ENCODE measurements at regions not wholly inside any gene's neighbourhood (a gene's known extent, or its start where the extent isn't known, plus 50 kb on each side); places are given as distances from the start of the nearest gene placed in this dataset.
"Not testable (repeated sequence)": the region's sequence is repeated elsewhere in the genome, so short reads cannot be mapped to it uniquely, and the experiment has no call there.

DNA sequence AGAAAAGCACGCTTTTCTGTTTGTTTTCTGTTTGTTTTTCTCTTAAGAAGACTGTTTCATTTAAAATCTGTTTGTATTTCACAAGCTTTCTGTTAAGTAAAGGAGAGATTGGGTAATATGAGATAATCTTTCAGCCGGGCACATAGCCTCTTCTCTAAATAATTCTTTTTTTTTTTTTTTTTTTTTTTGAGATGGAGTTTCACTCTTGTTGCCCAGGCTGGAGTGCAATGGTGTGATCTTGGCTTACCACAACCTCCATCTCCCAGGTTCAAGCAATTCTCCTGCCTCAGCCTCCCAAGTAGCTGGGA lies 499.5 kb upstream of the SGCD start:
- not testable (repeated sequence) for H3K9me3 ChIP-seq (ENCODE audit: control insufficient read depth, low read length); H3K36me3 ChIP-seq (ENCODE audit: control insufficient read depth, insufficient read depth, low read length)

DNA sequence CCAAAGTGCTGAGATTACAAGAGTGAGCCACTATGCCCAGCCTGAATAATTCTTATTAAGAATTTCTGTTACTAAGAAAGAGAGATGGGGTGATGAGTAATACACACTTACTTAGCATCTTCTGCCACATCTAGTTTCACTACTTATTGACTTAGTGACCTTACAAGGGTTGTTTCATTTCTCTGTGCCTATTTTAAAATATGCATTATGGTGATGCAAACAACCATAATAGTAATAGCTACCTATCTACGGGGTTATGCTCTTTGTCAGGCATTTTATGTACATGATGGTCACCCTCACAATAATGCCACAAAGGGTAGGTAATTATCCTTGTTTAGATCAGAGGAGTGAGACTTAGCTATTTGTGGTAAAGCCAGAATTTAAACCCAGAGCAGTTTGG lies 499.0 kb upstream of the SGCD start:
- Histone ChIP-seq H3K9me3 (ENCODE audit: control insufficient read depth, low read length) (no peaks in the 10 kb centered on the region), H3K27ac (ENCODE audit: low read depth, low read length, severe bottlenecking) (no peak overlapping the region), H3K4me1 (ENCODE audit: control insufficient read depth, insufficient read depth, low read length, poor library complexity, severe bottlenecking) (no peaks in the 10 kb centered on the region), H3K36me3 (ENCODE audit: control insufficient read depth, insufficient read depth, low read length) (no peaks in the 10 kb centered on the region), H3K4me3 (ENCODE audit: extremely low read depth, insufficient read depth, low read length, poor library complexity, severe bottlenecking) (no peak overlapping the region)
- no CpG with 5 or more reads among the region's 1 CpG for WGBS, 2 experiments (ENCODE audit: insufficient coverage in 2 of 2)

More for the DNA sequence above, 499.5 kb upstream of the SGCD start:
- 100% methylated on average over 1 of the region's 2 CpGs; no CpG with 5 or more reads in 1 of the 2 experiments for WGBS, 2 experiments (ENCODE audit: insufficient coverage in 2 of 2)
- H3K4me3 ChIP-seq (ENCODE audit: extremely low read depth, insufficient read depth, low read length, poor library complexity, severe bottlenecking); H3K4me1 ChIP-seq (ENCODE audit: control insufficient read depth, insufficient read depth, low read length, poor library complexity, severe bottlenecking); H3K27ac ChIP-seq (ENCODE audit: low read depth, low read length, severe bottlenecking): not testable (repeated sequence)

DNA sequence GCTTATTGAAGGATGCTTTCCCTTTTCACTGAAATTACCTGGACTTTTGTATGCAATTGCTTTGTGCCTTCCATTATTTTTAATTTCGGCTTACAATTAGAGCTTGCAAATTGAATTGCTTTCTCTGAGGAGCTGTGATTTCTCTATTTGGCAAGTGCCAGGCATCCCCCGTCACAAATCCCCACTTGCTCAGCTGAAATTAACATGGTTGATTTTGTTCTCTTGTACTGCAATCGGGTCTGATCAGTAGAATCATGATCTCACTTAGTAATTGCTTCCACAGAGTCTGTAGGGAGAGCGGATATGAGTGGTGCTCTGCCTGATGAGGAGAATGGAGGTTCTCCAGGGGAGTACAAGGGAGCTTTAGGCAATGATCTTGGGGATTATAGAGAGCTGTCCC lies 495.5 kb upstream of the SGCD start:
- no peaks in the 10 kb centered on the region for H3K4me1 ChIP-seq (ENCODE audit: control insufficient read depth, insufficient read depth, low read length, poor library complexity, severe bottlenecking)
- H3K27ac ChIP-seq (ENCODE audit: low read depth, low read length, severe bottlenecking) = no peak overlapping the region
- no peaks in the 10 kb centered on the region for H3K9me3 ChIP-seq (ENCODE audit: control insufficient read depth, low read length)
- H3K4me3 ChIP-seq (ENCODE audit: extremely low read depth, insufficient read depth, low read length, poor library complexity, severe bottlenecking) = no peak overlapping the region
- WGBS, 2 experiments (ENCODE audit: insufficient coverage in 2 of 2) = 89 to 94% methylated on average over 3 of the region's 4 CpGs
- H3K36me3 ChIP-seq (ENCODE audit: control insufficient read depth, insufficient read depth, low read length) = no peaks in the 10 kb centered on the region

DNA sequence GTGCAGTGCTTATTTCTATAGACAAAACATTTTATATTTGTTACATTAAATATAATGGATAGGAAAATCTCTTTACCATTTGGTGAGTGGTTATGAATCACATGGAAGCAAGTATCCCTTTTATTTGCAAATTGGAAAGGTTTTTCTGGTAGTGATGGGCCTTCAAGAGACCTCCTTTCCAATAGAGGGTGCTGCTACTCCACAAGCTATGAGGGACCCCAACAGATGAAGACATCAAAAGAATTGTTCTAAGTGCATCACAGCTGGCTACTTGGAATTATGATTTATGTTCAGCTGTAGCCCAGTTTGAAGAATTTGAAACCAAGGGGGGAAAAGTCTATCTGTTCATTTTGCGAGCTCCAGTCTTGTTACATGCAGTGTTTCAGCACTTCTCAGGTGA lies 493.7 kb upstream of the SGCD start:
- no peaks in the 10 kb centered on the region for H3K36me3 ChIP-seq (ENCODE audit: control insufficient read depth, insufficient read depth, low read length)
- WGBS, 2 experiments (ENCODE audit: insufficient coverage in 2 of 2) = 93 to 100% methylated on average over 1 of the region's 1 CpG
- no peak overlapping the region for H3K4me3 ChIP-seq (ENCODE audit: extremely low read depth, insufficient read depth, low read length, poor library complexity, severe bottlenecking)
- no peak overlapping the region for H3K27ac ChIP-seq (ENCODE audit: low read depth, low read length, severe bottlenecking)
- H3K4me1 ChIP-seq (ENCODE audit: control insufficient read depth, insufficient read depth, low read length, poor library complexity, severe bottlenecking) = no peaks in the 10 kb centered on the region
- H3K9me3 ChIP-seq (ENCODE audit: control insufficient read depth, low read length) = no peaks in the 10 kb centered on the region

DNA sequence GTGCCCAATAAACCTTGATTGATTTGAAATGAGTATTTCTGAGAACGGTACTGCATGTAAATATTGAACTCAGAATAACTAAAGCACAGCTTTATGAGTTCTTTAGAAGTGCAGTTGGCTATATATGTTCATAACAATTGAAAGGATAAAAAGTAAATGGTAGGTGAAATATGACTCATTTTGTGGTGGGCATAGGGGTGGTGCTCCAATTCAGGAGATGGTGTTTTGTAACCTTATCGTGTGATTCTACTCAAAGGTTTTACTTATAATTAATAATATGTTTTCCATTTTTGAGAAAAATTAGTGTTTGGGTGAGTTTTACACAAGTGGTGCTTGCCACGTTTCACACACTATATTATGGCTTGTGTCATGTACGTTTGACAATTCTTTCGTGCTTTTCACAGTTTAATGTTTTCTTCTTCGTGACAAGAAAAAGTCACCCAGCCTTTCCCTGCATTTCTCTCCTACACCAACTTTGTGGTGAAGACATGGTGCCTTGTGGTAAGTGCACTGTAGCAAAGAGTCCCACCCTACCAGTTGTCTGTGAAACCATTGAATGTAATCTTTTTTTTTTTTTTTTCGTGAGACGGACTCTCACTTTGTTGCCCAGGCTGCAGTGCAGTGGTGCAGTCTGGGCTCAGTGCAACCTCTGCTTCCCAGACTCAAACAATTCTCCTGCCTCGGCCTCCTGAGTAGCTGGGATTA lies 492.5 kb upstream of the SGCD start:
- 100% methylated on average over 1 to 3 of the region's 9 CpGs for WGBS, 2 experiments (ENCODE audit: insufficient coverage in 2 of 2)
- no peaks in the 10 kb centered on the region for H3K9me3 ChIP-seq (ENCODE audit: control insufficient read depth, low read length)
- no peak overlapping the region for H3K4me3 ChIP-seq (ENCODE audit: extremely low read depth, insufficient read depth, low read length, poor library complexity, severe bottlenecking)
- H3K27ac ChIP-seq (ENCODE audit: low read depth, low read length, severe bottlenecking) = no peak overlapping the region
- no peaks in the 10 kb centered on the region for H3K4me1 ChIP-seq (ENCODE audit: control insufficient read depth, insufficient read depth, low read length, poor library complexity, severe bottlenecking)
- H3K36me3 ChIP-seq (ENCODE audit: control insufficient read depth, insufficient read depth, low read length) = no peaks in the 10 kb centered on the region

DNA sequence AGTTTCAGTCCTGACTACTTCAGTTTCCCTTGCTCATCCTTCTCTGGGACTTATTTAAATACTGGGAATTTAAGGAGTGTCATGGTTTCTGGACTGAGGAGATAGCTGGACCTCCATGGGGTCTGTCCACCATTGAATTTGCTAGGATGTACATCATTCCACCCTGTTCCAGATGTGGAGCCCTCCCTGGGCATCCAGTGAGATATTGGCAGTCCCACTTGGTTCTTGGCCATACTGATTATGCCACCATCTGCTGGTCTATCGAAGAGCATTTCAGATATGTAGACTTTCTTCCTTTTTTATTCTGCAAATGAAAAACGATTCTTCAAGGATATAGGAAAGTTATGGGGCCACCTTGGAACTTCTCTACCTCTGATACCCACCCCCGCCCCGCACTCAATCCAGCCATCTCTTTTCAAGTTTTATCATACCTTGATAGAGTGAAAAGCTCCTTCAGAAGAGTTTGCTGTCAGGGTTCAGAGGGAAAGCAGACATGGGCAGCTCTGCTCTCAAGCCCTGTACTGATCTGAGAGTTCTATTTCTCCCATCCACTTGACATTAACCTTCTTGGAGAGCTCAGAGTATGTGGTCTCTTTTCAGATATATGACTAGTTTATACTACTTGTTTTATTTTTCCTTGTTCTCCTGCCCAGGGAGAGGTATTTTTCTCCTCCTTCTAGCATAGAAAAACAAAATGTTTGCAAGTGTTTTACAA lies 490.7 kb upstream of the SGCD start:
- no CpG with 5 or more reads among the region's 4 CpGs for WGBS, 2 experiments (ENCODE audit: insufficient coverage in 2 of 2)
- no peak overlapping the region for H3K27ac ChIP-seq (ENCODE audit: low read depth, low read length, severe bottlenecking)

DNA sequence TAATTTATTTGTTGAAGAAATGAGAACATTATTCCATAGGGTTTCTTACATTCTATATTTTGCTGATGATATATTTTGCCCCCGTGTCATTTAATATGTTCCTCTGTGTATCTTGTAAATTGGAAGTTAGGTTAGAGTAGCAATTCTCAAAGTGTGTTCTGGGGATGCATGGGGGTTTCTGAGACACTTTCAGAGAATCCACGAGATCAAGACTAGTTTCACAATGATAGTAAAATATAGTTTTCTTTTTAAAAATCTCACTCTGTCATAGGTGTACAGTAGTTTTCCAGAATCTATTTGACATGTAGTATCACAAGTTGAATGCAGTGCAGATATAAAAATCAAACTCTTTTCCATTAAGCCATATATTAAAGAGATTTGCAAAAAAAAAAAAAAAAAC lies 488.6 kb upstream of the SGCD start:
- WGBS, 2 experiments (ENCODE audit: insufficient coverage in 2 of 2) = no CpG with 5 or more reads among the region's 2 CpGs
- no peaks in the 10 kb centered on the region for H3K4me1 ChIP-seq (ENCODE audit: control insufficient read depth, insufficient read depth, low read length, poor library complexity, severe bottlenecking)
- H3K36me3 ChIP-seq (ENCODE audit: control insufficient read depth, insufficient read depth, low read length) = no peaks in the 10 kb centered on the region
- H3K4me3 ChIP-seq (ENCODE audit: extremely low read depth, insufficient read depth, low read length, poor library complexity, severe bottlenecking) = no peak overlapping the region
- no peak overlapping the region for H3K27ac ChIP-seq (ENCODE audit: low read depth, low read length, severe bottlenecking)
- H3K9me3 ChIP-seq (ENCODE audit: control insufficient read depth, low read length) = no peaks in the 10 kb centered on the region

More for the DNA sequence above, 490.7 kb upstream of the SGCD start:
- H3K9me3 ChIP-seq (ENCODE audit: control insufficient read depth, low read length) = no peaks in the 10 kb centered on the region
- H3K4me3 ChIP-seq (ENCODE audit: extremely low read depth, insufficient read depth, low read length, poor library complexity, severe bottlenecking) = no peak overlapping the region
- H3K36me3 ChIP-seq (ENCODE audit: control insufficient read depth, insufficient read depth, low read length) = no peaks in the 10 kb centered on the region
- no peaks in the 10 kb centered on the region for H3K4me1 ChIP-seq (ENCODE audit: control insufficient read depth, insufficient read depth, low read length, poor library complexity, severe bottlenecking)

DNA sequence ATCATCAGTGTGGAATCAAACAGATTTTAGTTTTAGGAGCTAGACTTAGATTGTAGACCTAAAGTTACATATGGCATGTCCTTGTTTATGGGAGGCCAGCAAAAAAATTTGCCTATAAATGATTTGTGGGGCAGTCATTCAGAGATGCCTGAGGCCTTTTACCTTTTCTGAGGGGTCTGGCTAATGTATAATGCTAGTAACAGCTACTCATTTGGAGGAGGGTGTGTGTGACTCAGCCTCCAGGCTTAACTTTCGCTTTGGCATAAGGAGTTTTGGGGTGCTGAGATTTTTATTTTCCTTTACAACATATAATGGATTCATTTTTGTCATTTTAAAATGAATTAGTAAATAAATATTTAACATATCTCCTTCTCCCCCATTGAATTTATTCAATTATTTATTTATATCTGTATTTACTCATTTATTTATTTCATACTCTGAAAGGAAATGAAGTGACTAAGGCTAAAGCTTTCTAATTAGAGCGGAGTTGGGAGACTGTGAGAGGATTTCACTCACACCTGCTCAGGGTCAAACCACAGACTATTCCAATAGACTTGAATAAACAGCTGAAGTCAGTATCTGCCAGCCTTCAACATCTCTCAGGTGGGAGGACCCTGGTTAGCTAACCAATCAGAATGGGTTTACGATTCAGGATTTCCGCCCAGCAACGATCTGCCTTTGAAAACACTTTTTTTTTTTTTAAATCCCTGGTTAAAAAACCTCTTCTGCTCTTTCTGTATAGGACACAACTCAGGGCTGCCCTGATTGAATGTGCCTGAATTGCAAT lies 487.5 kb upstream of the SGCD start:
- H3K4me3 ChIP-seq (ENCODE audit: extremely low read depth, insufficient read depth, low read length, poor library complexity, severe bottlenecking) = no peak overlapping the region
- H3K4me1 ChIP-seq (ENCODE audit: control insufficient read depth, insufficient read depth, low read length, poor library complexity, severe bottlenecking) = no peaks in the 10 kb centered on the region
- no peak overlapping the region for H3K27ac ChIP-seq (ENCODE audit: low read depth, low read length, severe bottlenecking)
- H3K9me3 ChIP-seq (ENCODE audit: control insufficient read depth, low read length) = no peaks in the 10 kb centered on the region
- no peaks in the 10 kb centered on the region for H3K36me3 ChIP-seq (ENCODE audit: control insufficient read depth, insufficient read depth, low read length)
- WGBS, 2 experiments (ENCODE audit: insufficient coverage in 2 of 2) = 86 to 90% methylated on average over 1 to 2 of the region's 5 CpGs

DNA sequence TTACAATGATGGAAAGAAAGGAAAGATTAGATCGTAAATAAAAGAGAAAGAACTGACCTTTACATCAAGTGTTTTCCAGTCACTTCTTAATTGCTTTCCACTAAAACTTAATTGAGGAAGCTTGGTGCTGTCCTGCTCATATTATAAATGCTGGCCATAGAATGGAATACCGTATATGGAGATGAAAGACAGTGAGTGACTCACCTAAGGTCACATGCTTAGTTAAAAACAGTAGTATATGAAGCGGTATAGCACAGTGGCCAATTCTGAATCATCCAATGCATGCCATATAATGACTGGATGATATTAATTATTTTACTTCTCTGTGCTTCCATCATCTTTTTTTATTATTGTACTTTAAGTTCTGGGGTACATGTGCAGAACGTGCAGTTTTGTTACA lies 482.4 kb upstream of the SGCD start:
- H3K27ac ChIP-seq (ENCODE audit: low read depth, low read length, severe bottlenecking) = no peak overlapping the region
- no peaks in the 10 kb centered on the region for H3K36me3 ChIP-seq (ENCODE audit: control insufficient read depth, insufficient read depth, low read length)
- no peaks in the 10 kb centered on the region for H3K9me3 ChIP-seq (ENCODE audit: control insufficient read depth, low read length)
- H3K4me1 ChIP-seq (ENCODE audit: control insufficient read depth, insufficient read depth, low read length, poor library complexity, severe bottlenecking) = no peaks in the 10 kb centered on the region
- WGBS, 2 experiments (ENCODE audit: insufficient coverage in 2 of 2) = 57% methylated on average over 1 of the region's 4 CpGs; no CpG with 5 or more reads in 1 of the 2 experiments
- no peak overlapping the region for H3K4me3 ChIP-seq (ENCODE audit: extremely low read depth, insufficient read depth, low read length, poor library complexity, severe bottlenecking)

DNA sequence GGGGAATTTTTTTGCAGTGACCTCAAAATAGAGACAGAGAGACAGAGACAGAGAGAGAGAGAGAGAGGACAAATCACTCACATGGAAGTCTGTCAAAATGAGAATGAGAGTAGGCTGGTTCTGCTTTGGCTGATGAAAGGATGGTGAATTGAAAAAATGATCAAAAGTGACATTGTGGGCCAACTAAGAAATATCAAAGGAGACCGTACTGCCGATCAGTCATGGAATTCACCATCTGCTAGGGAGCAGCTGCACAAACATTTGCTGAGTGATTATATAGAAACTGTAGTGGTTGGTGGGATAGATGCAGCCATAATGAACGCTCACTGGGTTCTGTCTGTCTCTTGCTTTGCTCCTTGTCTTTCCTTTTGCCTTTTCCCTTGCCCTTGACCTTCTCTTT lies 476.6 kb upstream of the SGCD start:
- WGBS, 2 experiments (ENCODE audit: insufficient coverage in 2 of 2) = 85 to 100% methylated on average over 2 of the region's 3 CpGs
- Histone ChIP-seq H3K4me1 (ENCODE audit: control insufficient read depth, insufficient read depth, low read length, poor library complexity, severe bottlenecking) (no peaks in the 10 kb centered on the region), H3K36me3 (ENCODE audit: control insufficient read depth, insufficient read depth, low read length) (no peaks in the 10 kb centered on the region), H3K9me3 (ENCODE audit: control insufficient read depth, low read length) (no peaks in the 10 kb centered on the region), H3K4me3 (ENCODE audit: extremely low read depth, insufficient read depth, low read length, poor library complexity, severe bottlenecking) (no peak overlapping the region), H3K27ac (ENCODE audit: low read depth, low read length, severe bottlenecking) (no peak overlapping the region)

DNA sequence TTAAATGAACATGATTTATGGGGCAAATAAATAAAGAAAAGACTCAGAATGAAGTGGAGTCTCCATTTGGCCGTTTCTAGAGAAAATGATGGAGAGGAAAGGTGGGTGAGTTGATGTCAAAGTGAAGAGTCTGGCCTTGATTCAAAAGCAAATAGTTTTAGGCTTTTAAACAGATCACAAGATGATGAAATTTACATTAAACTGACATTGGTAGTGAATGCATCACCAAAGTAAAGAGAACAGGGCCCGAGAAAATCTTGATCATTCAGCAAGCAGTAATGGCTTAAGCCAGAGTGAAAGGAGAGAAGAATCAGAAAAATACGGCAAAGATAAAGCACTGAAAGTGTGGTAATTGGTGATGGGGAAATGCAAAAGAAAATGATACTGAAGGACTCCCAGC lies 460.0 kb upstream of the SGCD start:
- Histone ChIP-seq H3K4me3 (ENCODE audit: extremely low read depth, insufficient read depth, low read length, poor library complexity, severe bottlenecking) (no peak overlapping the region), H3K4me1 (ENCODE audit: control insufficient read depth, insufficient read depth, low read length, poor library complexity, severe bottlenecking) (no peaks in the 10 kb centered on the region), H3K36me3 (ENCODE audit: control insufficient read depth, insufficient read depth, low read length) (no peaks in the 10 kb centered on the region), H3K27ac (ENCODE audit: low read depth, low read length, severe bottlenecking) (no peak overlapping the region), H3K9me3 (ENCODE audit: control insufficient read depth, low read length) (no peaks in the 10 kb centered on the region)
- 73 to 88% methylated on average over 3 of the region's 3 CpGs for WGBS, 2 experiments (ENCODE audit: insufficient coverage in 2 of 2)
